ENCODE measurements at regions not wholly inside any gene's neighbourhood (a gene's known extent, or its start where the extent isn't known, plus 50 kb on each side); places are given as distances from the start of the nearest gene placed in this dataset.

GRCh38 chr12:107283652-107284051 is 190.3 kb upstream of the CRY1 start:
- DNase-seq, result no peak

- DNase-seq, result no peak
Observed at GRCh38 chr12:107284692-107285091, 191.3 kb upstream of the CRY1 start.

- DNase-seq, result no peak
Observed at GRCh38 chr12:107287436-107288413, 194.4 kb upstream of the CRY1 start.

- no peak for DNase-seq
Observed at GRCh38 chr12:107288414-107289127, 195.2 kb upstream of the CRY1 start.

- DNase-seq, result no peak
Observed at GRCh38 chr12:107291018-107291417, 197.7 kb upstream of the CRY1 start.

- no peak for DNase-seq
Observed at GRCh38 chr12:107296681-107297089, 203.3 kb upstream of the CRY1 start.

- DNase-seq, result no peak
Observed at GRCh38 chr12:107302649-107303341, 209.4 kb upstream of the CRY1 start.

- DNase-seq, result no peak
Observed at GRCh38 chr12:107304588-107305532, 211.5 kb upstream of the CRY1 start.

GRCh38 chr12:107306141-107306659 is 212.9 kb upstream of the CRY1 start:
- no peak for DNase-seq

- no peak for DNase-seq
Observed at GRCh38 chr12:107308310-107308709, 215.0 kb upstream of the CRY1 start.

- no peak for DNase-seq
Observed at GRCh38 chr12:107309020-107309419, 215.7 kb upstream of the CRY1 start.

- DNase-seq, result no peak
Observed at GRCh38 chr12:107310621-107311020, 217.3 kb upstream of the CRY1 start.

GRCh38 chr12:107311682-107312081 is 218.3 kb upstream of the CRY1 start:
- no peak for DNase-seq

GRCh38 chr12:107317751-107318555 is 224.6 kb upstream of the CRY1 start:
- DNase-seq, result no peak

GRCh38 chr12:107318556-107318805 is 225.1 kb upstream of the CRY1 start:
- DNase-seq, result no peak

GRCh38 chr12:107318806-107319532 is 225.6 kb upstream of the CRY1 start:
- DNase-seq, result no peak

- DNase-seq, result no peak
Observed at GRCh38 chr12:107319533-107320032, 226.2 kb upstream of the CRY1 start.

- no peak for DNase-seq
Observed at GRCh38 chr12:107320033-107320928, 226.9 kb upstream of the CRY1 start.

GRCh38 chr12:107320929-107321631 is 227.7 kb upstream of the CRY1 start:
- no peak for DNase-seq
